Esophagus squamous epithelium (tissue), 5 donors: ENCODE measurements at regions not wholly inside any gene's neighbourhood (a gene's known extent, or its start where the extent isn't known, plus 50 kb on each side); places are given as distances from the start of the nearest gene placed in this dataset.

Source experiments
- DNase-seq: peaks from one replicate; lab custom pipeline; 2025; lab: John Stamatoyannopoulos, UW
- H3K27ac ChIP-seq, 4 donors: fragments of 200-600 bp; sonication (generic); one replicate each; pipeline ENCODE4 v1.5.1; 2016 to 2019; ENCODE audit warnings: mild to moderate bottlenecking in 1 of 4
- H3K27me3 ChIP-seq, 4 donors: fragments of 200-600 bp; sonication (generic); 1 replicate in 3 of 4; 2 replicates in 1 of 4; pipeline versions ENCODE4 v1.5.1 to v1.6.0; 2017 to 2021; ENCODE audit warnings: antibody characterized with exemption in 1 of 4
- H3K36me3 ChIP-seq, 3 donors: fragments of 200-600 bp; sonication (generic); one replicate each; pipeline ENCODE4 v1.5.1; 2016 to 2019
- H3K4me1 ChIP-seq, 3 donors: fragments of 200-600 bp; sonication (generic); one replicate each; pipeline ENCODE4 v1.5.1; 2017 to 2019
- H3K4me3 ChIP-seq, 4 donors: fragments of 200-600 bp; sonication (generic); 1 replicate in 3 of 4; 2 replicates in 1 of 4; pipeline ENCODE4 v1.5.1; 2016 to 2019; ENCODE audit warnings: mild to moderate bottlenecking in 2 of 4, moderate library complexity in 1 of 4
- H3K9me3 ChIP-seq, 3 donors: fragments of 200-600 bp; sonication (generic); one replicate each; pipeline ENCODE4 v1.5.1; 2016 to 2019
- CTCF ChIP-seq, 6 experiments: fragments of 450-650 bp in 4 of 6; fragments of 200-600 bp in 2 of 6; sonication (generic) in 2 of 6; IDR thresholded peaks; one replicate each; pipeline ENCODE4 v1.5.1; 2016 to 2019; ENCODE audit warnings: antibody characterized with exemption in 6 of 6, mild to moderate bottlenecking in 4 of 6, moderate library complexity in 4 of 6
- POLR2A ChIP-seq, 4 donors: fragments of 450-650 bp; IDR thresholded peaks; one replicate each; pipeline ENCODE4 v1.6.1; 2017; ENCODE audit warnings: antibody characterized with exemption in 4 of 4, mild to moderate bottlenecking in 4 of 4, moderate library complexity in 3 of 4
- WGBS, 2 donors: methylation state at CpG; one replicate each; pipeline ENCODE4 v1.1.5; 2018; 5-methylcytosine and 5-hydroxymethylcytosine counted together
- intact Hi-C: fragments of 100-400 bp; cut with DNase I; formaldehyde crosslinking; loops from one replicate; pipeline ENCODE4 v1.15.0; 2022
- donor health status: DM: yes; HTN: yes; CAD: no.

DNA sequence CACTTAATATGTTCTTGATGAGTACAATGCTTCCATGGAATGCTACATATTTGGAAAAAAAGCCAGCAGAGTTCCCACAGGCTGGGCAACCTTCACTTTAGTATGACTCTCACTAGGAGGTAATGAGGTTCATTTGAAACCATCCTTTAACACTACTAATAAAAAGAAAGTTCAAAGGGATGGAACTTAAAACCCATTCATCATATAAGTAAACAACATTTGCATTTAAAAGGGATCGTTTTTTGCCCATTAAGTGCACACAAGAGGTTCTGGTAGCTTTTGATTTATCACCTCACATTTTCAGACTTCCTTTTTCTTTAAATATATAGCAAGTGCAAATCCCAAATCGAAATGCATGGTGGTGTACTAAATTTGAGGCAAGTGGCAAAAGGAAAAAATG lies 270.8 kb upstream of the DCC start:
- 18 to 20% methylated on average over 2 of the region's 2 CpGs for WGBS, 2 donors
- Histone ChIP-seq H3K27ac (no peak overlapping the region), H3K36me3 (no peaks in the 10 kb centered on the region), H3K27me3 (no peaks in the 10 kb centered on the region), H3K4me1 (no peaks in the 10 kb centered on the region), H3K9me3 (peaks cover 0 to 10% (median 6%) of the 10 kb centered on the region in 3 donors), H3K4me3 (no peak overlapping the region)
- intact Hi-C loops = no loop called here
- DNase-seq = no peak
- TF ChIP-seq POLR2A (IDR thresholded peaks at IDR 0.05) (no peak), CTCF (IDR thresholded peaks at IDR 0.05) (no peak)

- peaks cover 0 to 6% (median 0%) of the 10 kb centered on the region in 3 donors for H3K9me3 ChIP-seq
- 28 to 29% methylated on average over 4 of the region's 4 CpGs for WGBS, 2 donors
- H3K4me1 ChIP-seq = no peaks in the 10 kb centered on the region
- no peaks in the 10 kb centered on the region for H3K36me3 ChIP-seq
- DNase-seq = no peak
- H3K27ac ChIP-seq = no peak overlapping the region
- TF ChIP-seq CTCF (IDR thresholded peaks at IDR 0.05) (no peak), POLR2A (IDR thresholded peaks at IDR 0.05) (no peak)
- no peaks in the 10 kb centered on the region for H3K27me3 ChIP-seq
- intact Hi-C loops = no loop called here
- no peak overlapping the region for H3K4me3 ChIP-seq
Observed at GRCh38 chr18:52070291-52070756, 269.7 kb upstream of the DCC start.

DNA sequence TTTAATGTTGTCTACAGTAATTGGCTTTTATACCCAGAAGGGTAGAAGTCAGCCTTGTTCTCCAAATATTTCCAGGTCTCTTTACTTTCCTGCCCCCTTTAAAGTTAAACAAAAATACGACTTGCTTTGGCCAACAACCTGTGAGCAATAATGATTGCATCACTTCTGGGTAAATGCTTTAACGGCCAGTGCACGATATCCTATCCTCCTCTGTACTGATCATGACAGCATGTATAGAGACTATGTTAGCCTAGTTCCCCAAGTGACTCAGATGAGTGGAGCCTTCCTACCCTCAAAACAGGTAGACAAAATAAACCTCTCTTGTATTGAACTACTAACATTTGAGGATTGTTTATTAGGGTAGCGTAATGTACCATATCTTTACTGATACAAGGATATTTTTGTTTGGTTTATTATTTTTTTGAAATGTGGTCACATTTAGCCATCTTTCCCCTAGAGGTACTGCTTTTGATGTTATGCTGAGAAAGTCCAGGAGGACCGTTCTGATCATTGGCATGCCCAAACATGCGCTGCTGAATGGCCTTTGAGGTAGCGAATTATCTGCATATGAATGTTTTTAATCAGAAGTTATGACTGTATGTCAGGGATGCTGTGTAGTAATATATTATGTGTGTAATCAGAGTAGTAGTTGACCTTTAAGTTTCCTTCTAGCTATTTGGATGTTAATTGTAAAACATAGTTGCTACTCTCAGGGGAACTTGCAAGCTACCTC lies 262.6 kb upstream of the DCC start:
- no peak overlapping the region for H3K27ac ChIP-seq
- DNase-seq = no peak
- H3K9me3 ChIP-seq = no peaks in the 10 kb centered on the region
- intact Hi-C loops = no loop called here
- H3K36me3 ChIP-seq = no peaks in the 10 kb centered on the region
- TF ChIP-seq CTCF (IDR thresholded peaks at IDR 0.05) (no peak), POLR2A (IDR thresholded peaks at IDR 0.05) (no peak)
- no peak overlapping the region for H3K4me3 ChIP-seq
- H3K4me1 ChIP-seq = no peaks in the 10 kb centered on the region
- WGBS, 2 donors = 70 to 79% methylated on average over 7 of the region's 7 CpGs
- H3K27me3 ChIP-seq = no peaks in the 10 kb centered on the region

DNA sequence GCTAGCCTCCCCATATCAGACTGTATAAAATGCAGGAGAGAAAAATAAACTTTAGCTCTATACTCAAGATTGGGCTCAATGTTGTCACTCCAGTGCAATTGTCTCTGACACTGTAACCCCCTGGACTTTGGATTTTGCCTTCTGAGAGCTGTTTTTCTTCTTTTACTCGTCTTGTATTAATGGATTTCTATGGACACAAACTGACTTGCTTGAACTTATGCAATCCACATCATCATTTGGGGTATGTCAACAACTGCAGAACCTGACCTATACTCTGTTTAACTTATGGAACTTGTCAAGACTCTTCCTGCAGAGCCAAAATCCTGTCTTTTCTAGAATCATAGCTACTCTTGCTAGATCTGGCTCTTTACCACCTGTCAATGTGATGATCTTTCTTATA lies 257.8 kb upstream of the DCC start:
- 7 to 17% methylated on average over 1 of the region's 1 CpG for WGBS, 2 donors
- no peak overlapping the region for H3K27ac ChIP-seq
- no peak overlapping the region for H3K4me3 ChIP-seq
- no peaks in the 10 kb centered on the region for H3K27me3 ChIP-seq
- DNase-seq = no peak
- no peaks in the 10 kb centered on the region for H3K36me3 ChIP-seq
- H3K9me3 ChIP-seq = no peaks in the 10 kb centered on the region
- no peaks in the 10 kb centered on the region for H3K4me1 ChIP-seq
- no peak for TF ChIP-seq POLR2A (IDR thresholded peaks at IDR 0.05)
- TF ChIP-seq CTCF (IDR thresholded peaks at IDR 0.05) = no peak
- intact Hi-C loops = no loop called here

DNA sequence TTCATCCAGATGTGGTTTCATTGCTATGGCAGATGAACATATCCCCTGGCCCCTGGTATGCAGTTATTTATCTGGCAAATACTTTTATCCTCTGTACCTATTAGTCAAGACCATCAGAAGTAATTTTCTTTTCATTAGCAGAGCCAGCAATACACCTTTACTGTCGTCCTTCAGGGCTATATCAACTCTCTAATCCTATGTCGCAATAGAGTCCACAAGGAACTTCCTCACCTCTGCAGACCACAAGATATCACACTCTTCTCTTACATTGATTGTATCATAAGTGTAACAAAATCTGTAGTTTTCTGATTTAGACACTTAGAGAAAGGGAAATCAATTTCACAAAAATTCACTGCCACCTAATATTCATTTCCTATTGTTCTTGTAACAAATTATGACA lies 252.9 kb upstream of the DCC start:
- 60 to 63% methylated on average over 2 of the region's 2 CpGs for WGBS, 2 donors
- intact Hi-C loops = no loop called here

More for the DNA sequence above, 252.9 kb upstream of the DCC start:
- Histone ChIP-seq H3K4me3 (no peak overlapping the region), H3K9me3 (no peaks in the 10 kb centered on the region), H3K4me1 (no peaks in the 10 kb centered on the region), H3K27me3 (no peaks in the 10 kb centered on the region), H3K36me3 (no peaks in the 10 kb centered on the region), H3K27ac (no peak overlapping the region)
- no peak for TF ChIP-seq POLR2A (IDR thresholded peaks at IDR 0.05)
- TF ChIP-seq CTCF (IDR thresholded peaks at IDR 0.05) = no peak
- no peak for DNase-seq
